ENCODE measurements at regions not wholly inside any gene's neighbourhood (a gene's known extent, or its start where the extent isn't known, plus 50 kb on each side); places are given as distances from the start of the nearest gene placed in this dataset.

DNA sequence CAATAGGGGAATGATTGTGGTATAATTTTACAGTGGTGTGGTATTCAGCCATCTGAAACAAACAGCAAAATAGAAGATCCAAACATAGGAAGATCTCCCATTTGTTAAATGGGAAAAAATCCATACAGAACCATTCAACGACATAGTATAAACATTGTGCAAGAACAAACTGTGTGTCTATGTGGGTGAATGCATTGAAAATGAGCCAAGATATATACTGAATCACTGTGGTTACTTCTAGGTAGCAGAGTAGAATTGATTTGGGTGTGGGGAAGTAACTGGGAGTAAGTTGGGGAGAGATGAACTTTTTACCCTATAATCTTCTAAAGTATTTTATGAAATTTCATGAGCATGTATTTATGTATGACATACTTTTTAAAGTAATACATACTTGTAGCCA is 123.1 kb upstream of the UMPS start:
- TF ChIP-seq SIN3A (IDR thresholded peaks at IDR 0.05; ENCODE audit: borderline replicate concordance, insufficient read depth, low read depth, low read length) = no peak
- no peak for TF ChIP-seq TCF7L2 (IDR thresholded peaks at IDR 0.05; ENCODE audit: low read depth, low read length)
- TF ChIP-seq, protein P1, sequence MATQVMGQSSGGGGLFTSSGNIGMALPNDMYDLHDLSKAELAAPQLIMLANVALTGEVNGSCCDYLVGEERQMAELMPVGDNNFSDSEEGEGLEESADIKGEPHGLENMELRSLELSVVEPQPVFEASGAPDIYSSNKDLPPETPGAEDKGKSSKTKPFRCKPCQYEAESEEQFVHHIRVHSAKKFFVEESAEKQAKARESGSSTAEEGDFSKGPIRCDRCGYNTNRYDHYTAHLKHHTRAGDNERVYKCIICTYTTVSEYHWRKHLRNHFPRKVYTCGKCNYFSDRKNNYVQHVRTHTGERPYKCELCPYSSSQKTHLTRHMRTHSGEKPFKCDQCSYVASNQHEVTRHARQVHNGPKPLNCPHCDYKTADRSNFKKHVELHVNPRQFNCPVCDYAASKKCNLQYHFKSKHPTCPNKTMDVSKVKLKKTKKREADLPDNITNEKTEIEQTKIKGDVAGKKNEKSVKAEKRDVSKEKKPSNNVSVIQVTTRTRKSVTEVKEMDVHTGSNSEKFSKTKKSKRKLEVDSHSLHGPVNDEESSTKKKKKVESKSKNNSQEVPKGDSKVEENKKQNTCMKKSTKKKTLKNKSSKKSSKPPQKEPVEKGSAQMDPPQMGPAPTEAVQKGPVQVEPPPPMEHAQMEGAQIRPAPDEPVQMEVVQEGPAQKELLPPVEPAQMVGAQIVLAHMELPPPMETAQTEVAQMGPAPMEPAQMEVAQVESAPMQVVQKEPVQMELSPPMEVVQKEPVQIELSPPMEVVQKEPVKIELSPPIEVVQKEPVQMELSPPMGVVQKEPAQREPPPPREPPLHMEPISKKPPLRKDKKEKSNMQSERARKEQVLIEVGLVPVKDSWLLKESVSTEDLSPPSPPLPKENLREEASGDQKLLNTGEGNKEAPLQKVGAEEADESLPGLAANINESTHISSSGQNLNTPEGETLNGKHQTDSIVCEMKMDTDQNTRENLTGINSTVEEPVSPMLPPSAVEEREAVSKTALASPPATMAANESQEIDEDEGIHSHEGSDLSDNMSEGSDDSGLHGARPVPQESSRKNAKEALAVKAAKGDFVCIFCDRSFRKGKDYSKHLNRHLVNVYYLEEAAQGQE (IDR thresholded peaks at IDR 0.05; ENCODE audit: insufficient read depth in 1 of 2, low read depth in 2 of 2, low read length in 1 of 2) = no peak
- TF ChIP-seq POLR2AphosphoS5 (IDR thresholded peaks at IDR 0.05; ENCODE audit: low read depth, low read length) = no peak
- TF ChIP-seq, protein P2, sequence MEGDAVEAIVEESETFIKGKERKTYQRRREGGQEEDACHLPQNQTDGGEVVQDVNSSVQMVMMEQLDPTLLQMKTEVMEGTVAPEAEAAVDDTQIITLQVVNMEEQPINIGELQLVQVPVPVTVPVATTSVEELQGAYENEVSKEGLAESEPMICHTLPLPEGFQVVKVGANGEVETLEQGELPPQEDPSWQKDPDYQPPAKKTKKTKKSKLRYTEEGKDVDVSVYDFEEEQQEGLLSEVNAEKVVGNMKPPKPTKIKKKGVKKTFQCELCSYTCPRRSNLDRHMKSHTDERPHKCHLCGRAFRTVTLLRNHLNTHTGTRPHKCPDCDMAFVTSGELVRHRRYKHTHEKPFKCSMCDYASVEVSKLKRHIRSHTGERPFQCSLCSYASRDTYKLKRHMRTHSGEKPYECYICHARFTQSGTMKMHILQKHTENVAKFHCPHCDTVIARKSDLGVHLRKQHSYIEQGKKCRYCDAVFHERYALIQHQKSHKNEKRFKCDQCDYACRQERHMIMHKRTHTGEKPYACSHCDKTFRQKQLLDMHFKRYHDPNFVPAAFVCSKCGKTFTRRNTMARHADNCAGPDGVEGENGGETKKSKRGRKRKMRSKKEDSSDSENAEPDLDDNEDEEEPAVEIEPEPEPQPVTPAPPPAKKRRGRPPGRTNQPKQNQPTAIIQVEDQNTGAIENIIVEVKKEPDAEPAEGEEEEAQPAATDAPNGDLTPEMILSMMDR (IDR thresholded peaks at IDR 0.05) = no peak
- ChIA-PET POLR2A (no interaction called here), CTCF (no interaction called here)
- ATAC-seq (no peak), DNase-seq (ENCODE audit: low read depth, low spot score) (no peak)
- H3K36me3 ChIP-seq (ENCODE audit: control insufficient read depth, insufficient read depth, low read length) = no peaks in the 10 kb centered on the region
- H3K27me3 ChIP-seq (ENCODE audit: control insufficient read depth, insufficient read depth, low read length) = peaks cover 7% of the 10 kb centered on the region
- in situ Hi-C loops (cut with HindIII; ENCODE audit: low pct_unique_long_range_greater_than_20kb, low sequenced_read_pairs) = no loop called here
- no TSS peak for BruUV-seq (replicated peaks)
- H3K4me1 ChIP-seq (ENCODE audit: control insufficient read depth, insufficient read depth, low read length) = no peaks in the 10 kb centered on the region
- no peak overlapping the region for H3K4me3 ChIP-seq (ENCODE audit: low read depth in 2 of 2, low read length in 2 of 2)
- intact Hi-C loops (cut with micrococcal nuclease; ENCODE audit: unreplicated experiment) = no loop called here
- H3K9me3 ChIP-seq (ENCODE audit: control insufficient read depth, insufficient read depth, low read depth, low read length) = no peaks in the 10 kb centered on the region
- no peak overlapping the region for H3K27ac ChIP-seq (ENCODE audit: low read length)

DNA sequence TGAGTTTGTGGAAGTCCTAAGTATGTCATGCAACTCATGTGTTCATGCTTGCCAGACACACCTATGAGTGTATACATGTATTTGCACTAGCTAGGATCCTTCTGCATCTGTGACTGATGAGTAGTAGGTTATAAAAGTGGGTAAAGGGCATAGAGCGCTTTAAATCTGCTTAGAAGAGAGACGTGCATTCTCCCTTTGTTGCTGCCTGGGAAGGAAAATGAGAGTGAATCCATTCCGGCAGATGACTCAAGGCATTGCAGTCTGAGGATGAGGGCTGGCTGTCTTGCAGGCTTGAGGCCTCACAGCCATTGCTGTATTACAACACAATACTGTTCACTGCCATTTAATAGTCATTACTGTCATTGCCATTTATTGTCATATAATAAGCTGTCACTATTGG is 120.8 kb upstream of the UMPS start:
- no peak for ATAC-seq
- DNase-seq (ENCODE audit: low read depth, low spot score) = no peak
- intact Hi-C loops (cut with micrococcal nuclease; ENCODE audit: unreplicated experiment) (no loop called here), in situ Hi-C loops (cut with HindIII; ENCODE audit: low pct_unique_long_range_greater_than_20kb, low sequenced_read_pairs) (no loop called here)
- BruUV-seq (replicated peaks) = no TSS peak
- no peak for TF ChIP-seq SIN3A (IDR thresholded peaks at IDR 0.05; ENCODE audit: borderline replicate concordance, insufficient read depth, low read depth, low read length)
- TF ChIP-seq POLR2AphosphoS5 (IDR thresholded peaks at IDR 0.05; ENCODE audit: low read depth, low read length) = no peak
- TF ChIP-seq, protein P2 (IDR thresholded peaks at IDR 0.05) = no peak
- no peak for TF ChIP-seq TCF7L2 (IDR thresholded peaks at IDR 0.05; ENCODE audit: low read depth, low read length)
- TF ChIP-seq, protein P1 (IDR thresholded peaks at IDR 0.05; ENCODE audit: insufficient read depth in 1 of 2, low read depth in 2 of 2, low read length in 1 of 2) = no peak
- Histone ChIP-seq H3K9me3 (ENCODE audit: control insufficient read depth, insufficient read depth, low read depth, low read length) (no peaks in the 10 kb centered on the region), H3K4me3 (ENCODE audit: low read depth in 2 of 2, low read length in 2 of 2) (no peak overlapping the region), H3K27ac (ENCODE audit: low read length) (no peak overlapping the region), H3K36me3 (ENCODE audit: control insufficient read depth, insufficient read depth, low read length) (no peaks in the 10 kb centered on the region), H3K4me1 (ENCODE audit: control insufficient read depth, insufficient read depth, low read length) (no peaks in the 10 kb centered on the region), H3K27me3 (ENCODE audit: control insufficient read depth, insufficient read depth, low read length) (peaks cover 9% of the 10 kb centered on the region)
- CTCF ChIA-PET = no interaction called here
- POLR2A ChIA-PET = no interaction called here
